ENCODE measurements at regions not wholly inside any gene's neighbourhood (a gene's known extent, or its start where the extent isn't known, plus 50 kb on each side); places are given as distances from the start of the nearest gene placed in this dataset.
"Not testable (repeated sequence)": the region's sequence is repeated elsewhere in the genome, so short reads cannot be mapped to it uniquely, and the experiment has no call there.

DNA sequence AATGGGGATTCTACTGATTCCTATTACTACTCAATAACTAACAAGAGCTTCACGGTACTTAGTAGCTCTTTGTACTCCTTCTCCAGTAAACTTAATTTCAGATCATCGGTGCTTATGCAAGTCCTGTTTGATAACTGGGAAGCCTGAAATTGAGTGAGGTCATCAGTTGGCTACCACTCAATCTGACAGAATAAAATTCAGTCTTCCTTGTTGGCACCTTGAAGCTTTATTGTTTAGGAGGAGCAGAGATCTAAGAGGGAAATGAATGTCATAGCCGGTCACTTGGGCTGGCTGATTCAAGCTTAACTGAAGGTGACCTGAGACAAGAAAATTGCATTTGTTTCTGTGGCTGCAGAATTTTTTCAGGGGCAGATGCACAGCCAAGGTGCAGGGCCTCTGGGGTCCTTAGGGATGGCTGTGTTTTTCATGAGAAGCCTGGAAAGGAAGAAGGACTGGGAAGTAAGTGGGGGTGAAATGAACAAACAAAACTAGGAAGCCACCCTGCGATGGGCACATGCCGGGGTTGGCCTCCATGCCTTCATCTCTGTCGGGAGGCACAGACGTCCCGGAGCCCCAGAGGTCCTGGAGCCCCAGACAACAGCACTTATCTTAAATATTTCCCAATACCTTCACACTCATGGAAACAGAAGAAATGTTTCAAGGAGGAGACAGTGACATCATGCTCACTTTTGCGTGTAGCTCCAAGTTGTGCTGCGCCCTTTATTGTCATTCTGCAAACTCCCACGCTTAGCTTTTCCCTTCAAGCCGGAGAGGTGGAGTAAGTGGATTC, 85.0 kb upstream of the KIF5B start:
- DNase-seq (ENCODE audit: low spot score), result peak; percentile 48

- DNase-seq (ENCODE audit: low spot score), result no peak
Measured at GRCh38 chr10:32140403-32140802, 84.2 kb upstream of the KIF5B start.

DNA sequence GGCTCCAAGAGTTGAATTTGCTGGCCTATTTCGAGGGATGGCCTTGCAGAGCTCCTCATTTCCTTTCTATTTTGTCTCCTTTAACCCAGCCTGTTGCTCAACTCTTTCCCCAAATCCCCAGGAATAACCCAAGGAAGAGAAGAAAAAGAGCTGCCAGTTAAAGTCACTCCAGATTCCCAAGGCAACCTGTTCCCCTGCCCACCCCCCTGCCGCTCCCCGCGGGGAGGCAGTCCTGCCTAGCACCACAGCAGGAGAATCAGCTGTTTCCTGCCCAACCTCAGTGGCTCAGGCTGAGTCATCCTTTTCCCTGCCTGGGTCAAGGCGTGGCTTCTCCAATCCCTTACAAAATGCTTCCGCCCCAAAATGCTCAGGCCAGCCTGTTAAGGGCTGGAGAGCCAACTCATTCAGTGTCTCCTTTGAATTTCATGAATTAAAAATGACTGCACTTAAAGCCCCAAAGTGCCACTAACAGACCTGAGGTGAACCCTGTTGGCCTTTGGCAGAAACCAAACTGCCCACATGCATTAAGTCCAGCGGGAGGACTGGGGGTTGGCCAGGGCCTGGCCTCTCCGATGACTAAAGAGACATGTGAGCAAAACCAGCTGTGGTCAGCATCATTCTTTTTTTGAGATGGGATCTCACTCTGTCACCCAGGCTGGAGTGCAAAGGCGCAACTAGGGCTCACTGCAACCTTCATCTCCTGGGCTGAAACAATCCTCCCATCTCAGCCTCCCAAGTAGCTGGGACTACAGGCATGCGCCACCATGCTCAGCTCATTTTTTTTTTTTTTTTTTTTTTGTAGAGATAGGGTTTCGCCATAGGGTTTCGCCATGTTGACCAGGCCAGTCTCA, 83.2 kb upstream of the KIF5B start:
- peak; percentile 92 for DNase-seq (ENCODE audit: low spot score)

GRCh38 chr10:32136927-32137326, 80.7 kb upstream of the KIF5B start:
- not testable (repeated sequence) for DNase-seq (ENCODE audit: low spot score)

DNA sequence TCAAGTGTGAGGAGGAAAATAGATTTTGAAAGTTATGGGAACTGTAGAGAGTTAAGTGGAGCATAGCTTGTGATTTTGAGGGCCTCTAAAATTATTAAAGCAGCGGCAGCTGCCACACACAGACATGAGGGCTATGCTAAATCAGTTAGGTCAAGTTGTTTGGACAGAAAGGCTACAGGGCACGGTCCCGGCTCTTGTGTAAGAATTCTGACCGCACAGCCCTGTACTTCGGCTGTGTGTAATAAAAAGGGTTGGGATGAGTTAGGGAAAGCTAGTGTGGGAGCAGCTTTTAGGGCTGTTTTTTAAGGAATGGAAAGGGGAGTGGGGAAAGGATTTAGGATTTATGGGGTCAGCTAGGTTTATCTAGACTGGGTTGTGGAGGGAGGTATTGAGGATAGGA, 79.6 kb upstream of the KIF5B start:
- DNase-seq (ENCODE audit: low spot score), result not testable (repeated sequence)

GRCh38 chr10:32132357-32132946, 76.2 kb upstream of the KIF5B start:
- DNase-seq (ENCODE audit: low spot score), result no peak

GRCh38 chr10:32131388-32131787, 75.2 kb upstream of the KIF5B start:
- no peak for DNase-seq (ENCODE audit: low spot score)

DNA sequence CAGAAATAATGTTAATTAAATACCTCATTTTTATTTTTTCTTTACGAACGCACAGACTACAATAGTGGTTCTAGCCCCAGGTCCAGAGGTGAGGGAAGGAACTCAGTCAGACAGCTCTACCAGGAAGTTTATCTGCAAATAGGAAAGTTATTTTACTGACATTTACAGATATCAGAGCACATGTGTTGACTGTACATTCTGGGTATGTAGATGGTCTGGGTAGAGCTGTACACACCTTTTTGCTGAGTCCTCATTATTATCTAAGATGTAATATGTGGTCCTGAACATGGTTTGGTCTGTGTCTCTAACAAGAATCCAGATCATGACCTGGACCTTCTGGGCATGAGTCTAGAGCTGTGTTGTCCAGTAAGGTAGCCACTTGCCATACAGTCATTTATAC, 74.6 kb upstream of the KIF5B start:
- DNase-seq (ENCODE audit: low spot score), result no peak

DNA sequence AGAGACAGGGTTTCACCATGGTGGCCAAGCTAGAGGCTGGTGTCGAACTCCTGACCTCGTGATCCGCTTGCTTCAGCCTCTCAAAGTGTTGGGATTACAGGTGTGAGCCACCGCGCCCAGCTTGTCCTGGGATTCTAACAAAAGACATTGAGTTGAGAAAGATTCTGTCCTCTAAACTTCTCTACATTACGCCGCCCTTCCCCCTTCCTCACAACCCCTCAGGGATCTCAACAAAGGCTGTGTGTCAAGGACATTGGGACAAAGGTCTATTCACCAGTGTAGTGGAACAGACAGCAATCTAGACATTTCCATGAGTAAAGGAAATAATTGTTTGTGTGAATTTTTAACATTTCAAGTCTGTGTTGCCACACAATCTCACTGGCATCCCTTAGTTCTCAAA, 68.8 kb upstream of the KIF5B start:
- no peak for DNase-seq (ENCODE audit: low spot score)

DNA sequence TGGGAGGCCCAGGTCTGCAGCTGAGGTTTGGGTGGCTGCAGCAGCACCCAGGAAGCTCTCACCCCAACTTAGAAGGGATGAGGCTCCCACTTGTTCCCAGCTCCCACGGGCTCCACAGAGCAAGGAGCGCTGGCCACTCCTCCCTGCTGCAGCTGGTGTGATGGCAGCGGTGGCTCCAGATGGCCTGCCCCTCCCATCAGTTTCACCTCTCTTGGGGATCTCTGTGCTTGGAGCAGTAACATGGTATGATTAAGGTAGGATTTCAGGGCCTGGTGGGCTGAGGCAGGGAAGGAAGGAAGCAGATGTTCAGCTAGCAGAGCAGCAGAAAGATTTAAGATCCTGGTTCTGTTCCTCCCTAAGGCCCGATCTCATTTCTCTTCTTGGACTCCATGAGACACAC, 66.8 kb upstream of the KIF5B start:
- DNase-seq (ENCODE audit: low spot score), result no peak

- DNase-seq (ENCODE audit: low spot score), result no peak
Measured at GRCh38 chr10:32121648-32122047, 65.4 kb upstream of the KIF5B start.

- DNase-seq (ENCODE audit: low spot score), result no peak
Measured at GRCh38 chr10:32120147-32120546, 63.9 kb upstream of the KIF5B start.

DNA sequence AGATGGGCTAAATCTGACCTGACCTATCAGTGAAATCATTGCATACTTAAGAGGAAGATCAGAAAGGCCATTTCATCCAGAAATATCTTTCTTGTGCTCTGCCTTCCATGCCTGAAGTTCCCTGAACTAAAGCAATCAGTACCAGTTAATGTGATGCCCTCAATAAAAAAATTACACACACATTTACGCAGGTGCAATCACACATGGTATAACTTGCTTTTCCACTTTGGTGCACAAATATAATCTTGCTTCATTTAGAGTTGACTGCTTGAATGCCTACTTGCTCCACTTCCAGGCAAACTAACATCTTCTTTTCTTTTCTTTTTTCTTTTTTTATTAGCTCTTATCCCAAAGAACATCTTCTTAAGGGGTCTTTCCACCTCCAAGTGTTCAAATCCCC, 58.3 kb upstream of the KIF5B start:
- DNase-seq (ENCODE audit: low spot score), result no peak

- DNase-seq (ENCODE audit: low spot score), result peak; percentile 65
Measured at GRCh38 chr10:32112055-32112454, 55.8 kb upstream of the KIF5B start.

- DNase-seq (ENCODE audit: low spot score), result no peak
Measured at GRCh38 chr10:32111585-32111984, 55.4 kb upstream of the KIF5B start.

- DNase-seq (ENCODE audit: low spot score), result no peak
Measured at GRCh38 chr10:32110790-32111189, 54.6 kb upstream of the KIF5B start.

- no peak for DNase-seq (ENCODE audit: low spot score)
Measured at GRCh38 chr10:32109603-32110002, 53.4 kb upstream of the KIF5B start.
